ENCODE measurements at regions not wholly inside any gene's neighbourhood (a gene's known extent, or its start where the extent isn't known, plus 50 kb on each side); places are given as distances from the start of the nearest gene placed in this dataset.

GRCh38 chr13:106302011-106302410 lies 233.5 kb downstream of the EFNB2 start:
- H3K4me3 ChIP-seq (ENCODE audit: low read length): no peak overlapping the region
- no peak overlapping the region for H3K4me2 ChIP-seq (ENCODE audit: low read depth, low read length, poor library complexity, severe bottlenecking)
- H2AFZ ChIP-seq (ENCODE audit: low read length): no peak overlapping the region
- H3K27ac ChIP-seq (ENCODE audit: low read length): no peak overlapping the region
- peaks cover 4% of the 10 kb centered on the region for H3K9me3 ChIP-seq (ENCODE audit: low read length)
- no peaks in the 10 kb centered on the region for H3K4me1 ChIP-seq (ENCODE audit: low read length)
- no peaks in the 10 kb centered on the region for H4K20me1 ChIP-seq (ENCODE audit: insufficient read depth, low read depth, low read length)
- no peaks in the 10 kb centered on the region for H3K79me2 ChIP-seq (ENCODE audit: low read length)
- H3K36me3 ChIP-seq (ENCODE audit: insufficient read depth, low read length): no peaks in the 10 kb centered on the region
- DNase-seq: no peak
- H3K9me2 ChIP-seq (replicated peaks; ENCODE audit: insufficient read depth, low read length): no peaks in the 10 kb centered on the region
- no peaks in the 10 kb centered on the region for H3K27me3 ChIP-seq (ENCODE audit: low read length)
- no peak overlapping the region for H3K9ac ChIP-seq (ENCODE audit: low read length)

- peaks cover 4% of the 10 kb centered on the region for H3K9me3 ChIP-seq (ENCODE audit: low read length)
- H3K4me1 ChIP-seq (ENCODE audit: low read length): no peaks in the 10 kb centered on the region
- H3K27me3 ChIP-seq (ENCODE audit: low read length): no peaks in the 10 kb centered on the region
- no peak overlapping the region for H2AFZ ChIP-seq (ENCODE audit: low read length)
- H3K4me3 ChIP-seq (ENCODE audit: low read length): no peak overlapping the region
- H4K20me1 ChIP-seq (ENCODE audit: insufficient read depth, low read depth, low read length): no peaks in the 10 kb centered on the region
- H3K9me2 ChIP-seq (replicated peaks; ENCODE audit: insufficient read depth, low read length): no peaks in the 10 kb centered on the region
- no peak overlapping the region for H3K27ac ChIP-seq (ENCODE audit: low read length)
- no peak overlapping the region for H3K4me2 ChIP-seq (ENCODE audit: low read depth, low read length, poor library complexity, severe bottlenecking)
- H3K79me2 ChIP-seq (ENCODE audit: low read length): no peaks in the 10 kb centered on the region
- no peak for DNase-seq
- no peak overlapping the region for H3K9ac ChIP-seq (ENCODE audit: low read length)
- no peaks in the 10 kb centered on the region for H3K36me3 ChIP-seq (ENCODE audit: insufficient read depth, low read length)
Observed at GRCh38 chr13:106299621-106300020, 235.8 kb downstream of the EFNB2 start.

- H3K4me1 ChIP-seq (ENCODE audit: low read length): no peaks in the 10 kb centered on the region
- H2AFZ ChIP-seq (ENCODE audit: low read length): no peak overlapping the region
- no peaks in the 10 kb centered on the region for H4K20me1 ChIP-seq (ENCODE audit: insufficient read depth, low read depth, low read length)
- no peaks in the 10 kb centered on the region for H3K36me3 ChIP-seq (ENCODE audit: insufficient read depth, low read length)
- no peak overlapping the region for H3K4me2 ChIP-seq (ENCODE audit: low read depth, low read length, poor library complexity, severe bottlenecking)
- no peak for DNase-seq
- H3K9me3 ChIP-seq (ENCODE audit: low read length): no peaks in the 10 kb centered on the region; the same call in 1 of the 2 replicates
- no peak overlapping the region for H3K9ac ChIP-seq (ENCODE audit: low read length)
- no peak overlapping the region for H3K27ac ChIP-seq (ENCODE audit: low read length)
- H3K79me2 ChIP-seq (ENCODE audit: low read length): no peaks in the 10 kb centered on the region
- H3K9me2 ChIP-seq (replicated peaks; ENCODE audit: insufficient read depth, low read length): no peaks in the 10 kb centered on the region
- H3K4me3 ChIP-seq (ENCODE audit: low read length): no peak overlapping the region
- H3K27me3 ChIP-seq (ENCODE audit: low read length): no peaks in the 10 kb centered on the region
Observed at GRCh38 chr13:106297283-106297682, 238.2 kb downstream of the EFNB2 start.

GRCh38 chr13:106296723-106297122 lies 238.7 kb downstream of the EFNB2 start:
- no peaks in the 10 kb centered on the region for H3K9me2 ChIP-seq (replicated peaks; ENCODE audit: insufficient read depth, low read length)
- no peaks in the 10 kb centered on the region for H3K27me3 ChIP-seq (ENCODE audit: low read length)
- H3K4me2 ChIP-seq (ENCODE audit: low read depth, low read length, poor library complexity, severe bottlenecking): no peak overlapping the region
- H2AFZ ChIP-seq (ENCODE audit: low read length): no peak overlapping the region
- no peaks in the 10 kb centered on the region for H3K79me2 ChIP-seq (ENCODE audit: low read length)
- no peaks in the 10 kb centered on the region for H3K36me3 ChIP-seq (ENCODE audit: insufficient read depth, low read length)
- H3K9ac ChIP-seq (ENCODE audit: low read length): no peak overlapping the region
- H3K4me1 ChIP-seq (ENCODE audit: low read length): no peaks in the 10 kb centered on the region
- no peaks in the 10 kb centered on the region; the same call in 1 of the 2 replicates for H3K9me3 ChIP-seq (ENCODE audit: low read length)
- H3K27ac ChIP-seq (ENCODE audit: low read length): no peak overlapping the region
- H3K4me3 ChIP-seq (ENCODE audit: low read length): no peak overlapping the region
- no peak for DNase-seq
- no peaks in the 10 kb centered on the region for H4K20me1 ChIP-seq (ENCODE audit: insufficient read depth, low read depth, low read length)

- Histone ChIP-seq H3K9ac (ENCODE audit: low read length) (no peak overlapping the region), H3K27ac (ENCODE audit: low read length) (no peak overlapping the region), H2AFZ (ENCODE audit: low read length) (no peak overlapping the region), H3K9me3 (ENCODE audit: low read length) (no peaks in the 10 kb centered on the region; the same call in 1 of the 2 replicates), H3K4me2 (ENCODE audit: low read depth, low read length, poor library complexity, severe bottlenecking) (no peak overlapping the region), H4K20me1 (ENCODE audit: insufficient read depth, low read depth, low read length) (no peaks in the 10 kb centered on the region), H3K4me3 (ENCODE audit: low read length) (no peak overlapping the region), H3K79me2 (ENCODE audit: low read length) (no peaks in the 10 kb centered on the region), H3K9me2 (replicated peaks; ENCODE audit: insufficient read depth, low read length) (no peaks in the 10 kb centered on the region), H3K4me1 (ENCODE audit: low read length) (no peaks in the 10 kb centered on the region), H3K36me3 (ENCODE audit: insufficient read depth, low read length) (no peaks in the 10 kb centered on the region), H3K27me3 (ENCODE audit: low read length) (no peaks in the 10 kb centered on the region)
- no peak for DNase-seq
Observed at GRCh38 chr13:106295971-106296370, 239.5 kb downstream of the EFNB2 start.

GRCh38 chr13:106291006-106291405 lies 244.5 kb downstream of the EFNB2 start:
- peaks cover 7% of the 10 kb centered on the region for H3K9me3 ChIP-seq (ENCODE audit: low read length)
- H2AFZ ChIP-seq (ENCODE audit: low read length): no peak overlapping the region

GRCh38 chr13:106287351-106287750 lies 248.1 kb downstream of the EFNB2 start:
- Histone ChIP-seq H3K9me3 (ENCODE audit: low read length) (peaks cover 10% of the 10 kb centered on the region), H3K36me3 (ENCODE audit: insufficient read depth, low read length) (no peaks in the 10 kb centered on the region), H3K9me2 (replicated peaks; ENCODE audit: insufficient read depth, low read length) (no peaks in the 10 kb centered on the region), H3K4me3 (ENCODE audit: low read length) (no peak overlapping the region), H3K4me1 (ENCODE audit: low read length) (no peaks in the 10 kb centered on the region), H3K27ac (ENCODE audit: low read length) (no peak overlapping the region), H2AFZ (ENCODE audit: low read length) (no peak overlapping the region), H3K4me2 (ENCODE audit: low read depth, low read length, poor library complexity, severe bottlenecking) (no peak overlapping the region), H3K79me2 (ENCODE audit: low read length) (no peaks in the 10 kb centered on the region), H4K20me1 (ENCODE audit: insufficient read depth, low read depth, low read length) (no peaks in the 10 kb centered on the region), H3K9ac (ENCODE audit: low read length) (no peak overlapping the region), H3K27me3 (ENCODE audit: low read length) (no peaks in the 10 kb centered on the region)
- DNase-seq: no peak

More at GRCh38 chr13:106291006-106291405, 244.5 kb downstream of the EFNB2 start:
- no peak overlapping the region for H3K4me2 ChIP-seq (ENCODE audit: low read depth, low read length, poor library complexity, severe bottlenecking)
- H4K20me1 ChIP-seq (ENCODE audit: insufficient read depth, low read depth, low read length): no peaks in the 10 kb centered on the region
- DNase-seq: no peak
- H3K9ac ChIP-seq (ENCODE audit: low read length): no peak overlapping the region
- H3K36me3 ChIP-seq (ENCODE audit: insufficient read depth, low read length): no peaks in the 10 kb centered on the region
- H3K4me1 ChIP-seq (ENCODE audit: low read length): no peaks in the 10 kb centered on the region
- H3K79me2 ChIP-seq (ENCODE audit: low read length): no peaks in the 10 kb centered on the region
- H3K27ac ChIP-seq (ENCODE audit: low read length): no peak overlapping the region
- no peaks in the 10 kb centered on the region for H3K27me3 ChIP-seq (ENCODE audit: low read length)
- H3K4me3 ChIP-seq (ENCODE audit: low read length): no peak overlapping the region
- H3K9me2 ChIP-seq (replicated peaks; ENCODE audit: insufficient read depth, low read length): no peaks in the 10 kb centered on the region

GRCh38 chr13:106286811-106287210 lies 248.7 kb downstream of the EFNB2 start:
- Histone ChIP-seq H2AFZ (ENCODE audit: low read length) (no peak overlapping the region), H4K20me1 (ENCODE audit: insufficient read depth, low read depth, low read length) (no peaks in the 10 kb centered on the region), H3K36me3 (ENCODE audit: insufficient read depth, low read length) (no peaks in the 10 kb centered on the region), H3K4me2 (ENCODE audit: low read depth, low read length, poor library complexity, severe bottlenecking) (no peak overlapping the region), H3K4me1 (ENCODE audit: low read length) (no peaks in the 10 kb centered on the region), H3K27ac (ENCODE audit: low read length) (no peak overlapping the region), H3K4me3 (ENCODE audit: low read length) (no peak overlapping the region), H3K9ac (ENCODE audit: low read length) (no peak overlapping the region), H3K27me3 (ENCODE audit: low read length) (no peaks in the 10 kb centered on the region), H3K9me3 (ENCODE audit: low read length) (peaks cover 10% of the 10 kb centered on the region), H3K79me2 (ENCODE audit: low read length) (no peaks in the 10 kb centered on the region), H3K9me2 (replicated peaks; ENCODE audit: insufficient read depth, low read length) (no peaks in the 10 kb centered on the region)
- DNase-seq: no peak

GRCh38 chr13:106284358-106284757 lies 251.1 kb downstream of the EFNB2 start:
- H3K36me3 ChIP-seq (ENCODE audit: insufficient read depth, low read length): no peaks in the 10 kb centered on the region
- H3K4me2 ChIP-seq (ENCODE audit: low read depth, low read length, poor library complexity, severe bottlenecking): no peak overlapping the region
- no peak overlapping the region for H2AFZ ChIP-seq (ENCODE audit: low read length)

More at GRCh38 chr13:106284358-106284757, 251.1 kb downstream of the EFNB2 start:
- H3K9ac ChIP-seq (ENCODE audit: low read length): no peak overlapping the region
- H3K9me2 ChIP-seq (replicated peaks; ENCODE audit: insufficient read depth, low read length): no peaks in the 10 kb centered on the region
- no peak overlapping the region for H3K4me3 ChIP-seq (ENCODE audit: low read length)
- no peaks in the 10 kb centered on the region for H3K79me2 ChIP-seq (ENCODE audit: low read length)
- peaks cover 10% of the 10 kb centered on the region for H3K9me3 ChIP-seq (ENCODE audit: low read length)
- H3K27me3 ChIP-seq (ENCODE audit: low read length): no peaks in the 10 kb centered on the region
- no peaks in the 10 kb centered on the region for H3K4me1 ChIP-seq (ENCODE audit: low read length)
- DNase-seq: no peak
- no peak overlapping the region for H3K27ac ChIP-seq (ENCODE audit: low read length)
- no peaks in the 10 kb centered on the region for H4K20me1 ChIP-seq (ENCODE audit: insufficient read depth, low read depth, low read length)
